Suppressor macrophage treated with lipopolysaccharide for 4 hours (primary cell): ENCODE measurements at regions not wholly inside any gene's neighbourhood (a gene's known extent, or its start where the extent isn't known, plus 50 kb on each side); places are given as distances from the start of the nearest gene placed in this dataset.

Source experiments
- DNase-seq: peaks from one replicate; pipeline ENCODE4 v3.0.0-alpha.2; 2020

DNA sequence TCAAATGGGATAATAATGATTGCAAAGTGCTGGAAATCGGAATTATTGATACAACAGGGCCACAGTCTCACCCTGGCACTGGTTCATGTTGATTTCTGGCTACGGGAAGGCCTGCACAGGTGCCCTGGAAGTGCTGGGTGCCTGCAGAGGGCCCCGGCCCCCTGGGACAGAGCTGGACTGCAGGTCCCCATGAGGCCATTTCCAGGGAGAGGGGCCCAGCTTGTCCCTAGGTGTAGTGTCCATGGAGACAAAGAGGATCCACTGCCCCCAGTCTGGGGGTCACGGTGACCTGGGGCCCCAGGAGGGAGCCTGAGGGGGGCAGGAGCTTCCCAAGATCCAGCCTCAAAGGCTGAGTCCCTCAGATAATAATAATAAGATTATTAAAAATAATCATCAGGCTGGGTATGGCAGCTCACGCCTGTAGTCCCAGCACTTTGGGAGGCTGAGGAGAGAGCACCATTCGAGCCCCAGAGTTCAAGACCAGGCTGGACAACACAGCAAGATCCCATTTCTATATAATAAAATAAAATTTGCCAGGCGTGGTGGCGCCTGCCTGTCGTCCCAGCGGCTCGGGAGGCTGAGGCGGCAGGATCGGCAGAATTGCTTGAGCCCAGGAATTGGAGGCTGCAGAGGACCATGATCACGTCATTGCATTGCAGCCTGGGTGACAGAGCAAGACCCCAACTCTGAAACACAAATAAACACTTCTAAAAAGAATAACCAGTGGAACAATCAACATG, 98.1 kb downstream of the MICALL2 start:
- DNase-seq: no peak

DNA sequence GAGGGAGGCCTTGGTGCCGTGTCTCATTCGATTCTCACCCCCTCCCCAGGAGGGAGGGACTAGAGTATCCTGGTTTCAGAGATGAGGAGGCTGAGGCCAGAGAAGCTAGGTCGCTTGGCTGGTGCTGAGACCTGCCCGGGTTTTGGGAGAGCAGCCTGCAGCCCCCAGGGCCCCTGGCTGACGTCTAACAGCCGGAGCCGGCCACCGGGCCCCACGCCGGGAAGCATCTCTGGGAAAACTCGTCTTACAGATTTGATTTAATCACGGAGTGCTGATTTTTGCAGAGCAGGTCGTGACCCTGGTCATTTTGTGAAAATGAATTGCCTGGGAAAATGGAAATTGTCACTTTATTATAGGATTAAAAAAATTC, 97.5 kb downstream of the MICALL2 start:
- no peak for DNase-seq

DNA sequence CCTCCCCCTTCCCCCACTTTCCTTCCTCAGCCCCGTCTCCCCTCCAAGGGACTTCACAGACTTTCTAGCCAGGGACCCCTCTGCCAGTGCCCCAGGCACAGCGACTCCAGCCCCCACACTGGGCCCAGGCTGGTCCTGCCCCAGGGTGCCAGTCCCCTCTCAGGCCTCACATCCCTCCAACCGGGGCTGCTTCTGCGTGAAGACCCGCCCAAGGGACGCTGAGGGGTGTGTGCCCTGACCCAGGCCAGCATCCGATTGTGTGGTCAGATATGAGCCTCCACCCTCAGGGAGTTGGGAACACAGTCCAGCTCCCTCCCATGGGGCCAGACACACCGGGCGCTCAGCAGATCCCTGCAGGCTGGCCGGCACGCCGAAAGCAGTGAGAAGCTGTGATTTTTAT, 97.0 kb downstream of the MICALL2 start:
- no peak for DNase-seq

GRCh38 chr7:1364068-1364905, 95.0 kb downstream of the MICALL2 start:
- no peak for DNase-seq

DNA sequence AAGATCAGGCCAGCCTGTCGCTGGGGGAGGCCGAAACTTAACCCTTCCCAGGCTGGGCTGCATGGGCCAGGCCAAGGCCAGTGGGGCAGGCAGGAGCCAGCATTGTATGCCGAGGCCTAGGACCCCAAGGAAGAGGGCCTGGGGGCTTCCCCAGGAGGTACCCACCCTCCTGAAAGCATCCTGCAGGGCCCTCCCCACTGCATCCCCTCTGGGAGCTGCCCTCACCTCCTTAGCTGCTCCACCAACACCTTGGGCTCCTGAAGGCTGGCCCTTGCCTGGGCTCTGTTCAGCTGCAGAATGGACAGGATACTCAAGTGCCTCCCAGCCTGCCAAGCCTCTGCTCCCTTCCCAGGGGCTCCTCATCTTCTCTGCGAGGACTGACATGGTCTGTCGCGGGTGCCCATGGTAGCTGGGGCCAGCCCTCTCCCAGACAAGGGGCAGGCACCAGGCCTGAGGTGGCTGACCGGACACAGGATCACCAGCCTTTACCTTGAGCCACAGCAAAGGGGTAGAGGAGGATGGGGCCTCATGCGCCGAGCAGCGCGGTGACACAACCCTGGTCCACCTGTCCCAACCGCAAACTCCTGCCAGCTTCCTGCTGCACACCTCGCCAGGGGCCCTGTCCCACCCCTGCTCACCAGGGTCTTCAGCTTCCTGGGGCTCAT, 94.2 kb downstream of the MICALL2 start:
- no peak for DNase-seq

GRCh38 chr7:1365846-1366245, 93.4 kb downstream of the MICALL2 start:
- no peak for DNase-seq

- no peak for DNase-seq
Observed at GRCh38 chr7:1366801-1367405, 92.4 kb downstream of the MICALL2 start.

- no peak for DNase-seq
Observed at GRCh38 chr7:1367501-1368183, 91.6 kb downstream of the MICALL2 start.

DNA sequence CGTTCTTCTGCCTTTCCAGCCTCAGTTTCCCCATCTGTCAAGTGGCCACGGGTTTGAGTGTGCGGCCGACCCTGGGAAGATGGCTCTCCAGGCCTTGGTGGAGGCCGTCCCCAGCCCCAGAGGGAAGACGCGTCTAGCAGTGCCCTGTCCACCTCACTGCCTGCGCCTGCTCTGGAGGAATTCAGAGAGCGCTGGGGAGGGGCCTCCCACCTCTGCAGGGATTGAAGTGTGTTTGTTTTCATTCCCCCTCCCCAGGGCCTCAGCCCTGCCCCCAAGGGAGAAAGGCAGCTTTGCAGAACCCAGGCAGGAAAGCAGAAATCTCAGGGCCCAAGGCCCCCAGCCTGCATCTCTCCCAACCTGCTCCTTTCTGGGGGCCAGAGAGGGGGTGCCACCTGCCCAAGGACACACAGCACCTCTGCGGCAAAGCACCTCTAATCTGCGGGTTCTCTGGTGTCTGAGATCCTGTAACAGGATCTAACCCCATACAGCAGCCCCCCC, 91.0 kb downstream of the MICALL2 start:
- no peak for DNase-seq

DNA sequence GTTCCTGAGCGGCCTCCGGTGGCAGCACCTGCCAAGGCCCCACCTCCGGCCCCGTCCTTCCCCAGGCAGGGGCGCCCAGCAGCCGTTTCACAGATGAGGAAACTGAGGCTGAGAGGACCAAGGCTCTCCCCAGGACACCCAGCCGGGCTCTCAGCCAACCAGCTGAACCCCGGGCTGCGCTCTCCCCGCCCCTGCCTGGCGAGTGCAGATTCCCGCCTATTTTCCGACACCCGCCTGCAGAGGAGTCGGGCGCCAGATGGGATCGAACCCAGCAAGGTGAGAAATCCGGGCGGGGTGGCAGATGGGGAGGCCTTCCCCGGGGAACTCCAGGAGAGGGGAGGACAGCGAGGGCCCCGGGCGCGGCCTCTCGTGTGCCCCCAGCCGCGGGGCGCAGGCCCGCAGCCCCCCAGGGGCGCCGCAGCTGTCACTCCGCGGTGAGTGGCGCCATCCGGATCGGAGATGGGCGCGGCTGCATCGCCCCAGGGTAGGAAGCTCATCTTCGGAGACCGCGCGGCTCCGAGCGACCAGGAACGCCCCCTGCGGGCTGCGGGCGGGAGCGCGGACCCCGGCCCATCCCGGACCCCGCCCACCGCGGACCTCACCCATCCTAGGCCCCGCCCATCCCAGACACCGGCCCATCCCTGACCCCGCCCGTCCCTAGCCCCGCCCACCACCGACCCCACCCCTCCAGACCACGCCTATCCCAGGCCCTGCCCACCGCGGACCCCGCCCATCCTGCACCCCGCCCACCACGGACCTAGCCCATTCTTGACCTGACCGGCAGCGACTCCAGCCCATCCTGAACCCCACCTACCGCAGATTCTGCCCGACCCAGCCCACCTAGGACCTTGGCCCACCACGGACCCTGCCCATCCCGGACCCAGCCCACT, 90.3 kb downstream of the MICALL2 start:
- DNase-seq: peak; percentile 3

DNA sequence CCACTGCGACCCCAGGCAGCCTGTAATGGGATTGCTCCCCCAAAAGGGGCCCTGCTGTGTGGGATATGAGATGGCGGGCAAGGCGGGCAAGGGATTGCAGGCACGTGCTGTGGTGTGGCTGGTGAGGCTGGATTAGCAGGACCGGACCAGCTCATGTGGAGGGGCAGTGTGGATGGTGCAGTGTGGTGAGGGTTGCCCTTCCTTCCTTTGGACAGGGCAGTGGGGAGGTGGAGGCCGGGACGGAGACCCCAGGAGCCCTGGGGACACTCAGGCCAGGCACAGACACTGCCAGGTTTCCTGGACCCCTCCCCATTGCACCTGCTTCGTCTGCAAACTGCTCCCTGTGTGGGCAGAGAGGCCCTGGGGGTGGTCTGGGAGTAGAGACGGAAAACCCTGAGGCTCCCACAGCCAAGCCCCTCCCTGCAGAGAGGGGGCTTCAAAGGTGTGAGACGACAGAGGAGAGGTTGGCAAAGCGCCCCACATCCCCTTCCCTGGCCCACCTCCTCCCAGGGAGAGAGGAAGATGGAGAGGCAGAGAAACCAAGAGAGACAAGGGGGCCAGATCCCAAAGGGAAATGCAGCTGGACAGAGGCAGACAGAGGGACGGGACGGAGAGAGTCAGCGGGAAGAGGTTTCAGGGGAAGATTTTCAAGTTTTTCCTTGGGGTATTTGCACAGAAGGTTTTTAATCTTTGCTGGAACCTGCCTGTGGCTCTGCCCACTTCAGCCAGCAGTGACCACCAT, 89.2 kb downstream of the MICALL2 start:
- DNase-seq: no peak

DNA sequence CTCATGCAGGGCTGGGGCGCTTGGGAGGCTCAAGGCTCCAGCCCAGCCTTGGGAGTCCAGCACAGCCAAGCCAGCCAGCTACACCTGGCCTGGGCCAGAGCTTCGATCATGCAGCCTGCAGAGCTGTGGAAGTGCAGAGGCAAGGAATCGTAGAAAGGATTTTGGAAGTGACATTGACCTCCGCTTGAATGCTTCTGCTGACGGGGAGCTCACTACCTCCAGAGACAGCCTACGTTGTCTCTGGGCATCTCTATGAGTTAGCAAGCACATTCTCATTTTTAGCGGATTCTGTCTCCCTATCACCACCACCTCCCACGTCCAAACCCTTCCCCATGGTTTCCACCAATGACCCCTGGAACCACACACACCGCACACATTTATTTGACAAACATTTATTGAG, 88.5 kb downstream of the MICALL2 start:
- DNase-seq: no peak

GRCh38 chr7:1372063-1372462, 87.2 kb downstream of the MICALL2 start:
- DNase-seq: no peak

- no peak for DNase-seq
Observed at GRCh38 chr7:1372671-1373379, 86.4 kb downstream of the MICALL2 start.

DNA sequence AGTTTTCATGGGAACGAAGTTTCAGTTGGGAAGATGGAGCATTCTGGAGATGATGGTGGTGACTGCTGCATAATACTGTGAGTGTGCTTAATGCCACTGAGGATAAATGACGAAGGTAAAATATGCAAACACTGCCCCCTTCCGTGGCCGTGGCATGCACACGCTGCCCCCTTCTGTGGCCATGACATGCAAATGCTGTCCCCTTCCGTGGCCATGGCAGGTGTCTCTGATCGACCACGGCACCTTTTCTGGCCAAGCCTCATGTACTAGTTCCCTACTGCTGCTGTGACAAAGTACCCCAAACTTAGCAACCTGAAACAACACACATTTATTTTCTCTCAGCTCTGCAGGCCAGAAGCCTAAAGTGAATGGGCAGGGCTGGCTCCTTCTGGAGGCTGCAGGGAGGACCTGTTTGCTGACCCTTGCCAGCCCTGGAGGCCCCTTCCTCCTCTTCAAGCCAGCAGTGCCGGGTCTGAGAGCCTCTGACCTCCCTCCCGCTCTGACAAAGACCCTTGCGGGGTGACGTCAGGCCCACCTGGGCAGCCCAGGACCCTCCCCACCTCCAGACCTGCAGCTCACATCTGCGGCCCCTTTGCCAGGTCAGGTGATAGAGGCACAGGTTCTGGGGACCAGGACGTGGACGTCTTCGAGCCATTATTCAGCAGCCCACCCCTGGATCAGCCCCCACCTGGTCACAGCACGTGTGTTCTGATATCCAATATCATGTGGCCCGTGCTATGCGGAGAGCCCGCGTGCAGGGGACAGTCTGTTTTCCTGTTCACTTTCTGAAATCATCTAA, 82.0 kb downstream of the MICALL2 start:
- no peak for DNase-seq

DNA sequence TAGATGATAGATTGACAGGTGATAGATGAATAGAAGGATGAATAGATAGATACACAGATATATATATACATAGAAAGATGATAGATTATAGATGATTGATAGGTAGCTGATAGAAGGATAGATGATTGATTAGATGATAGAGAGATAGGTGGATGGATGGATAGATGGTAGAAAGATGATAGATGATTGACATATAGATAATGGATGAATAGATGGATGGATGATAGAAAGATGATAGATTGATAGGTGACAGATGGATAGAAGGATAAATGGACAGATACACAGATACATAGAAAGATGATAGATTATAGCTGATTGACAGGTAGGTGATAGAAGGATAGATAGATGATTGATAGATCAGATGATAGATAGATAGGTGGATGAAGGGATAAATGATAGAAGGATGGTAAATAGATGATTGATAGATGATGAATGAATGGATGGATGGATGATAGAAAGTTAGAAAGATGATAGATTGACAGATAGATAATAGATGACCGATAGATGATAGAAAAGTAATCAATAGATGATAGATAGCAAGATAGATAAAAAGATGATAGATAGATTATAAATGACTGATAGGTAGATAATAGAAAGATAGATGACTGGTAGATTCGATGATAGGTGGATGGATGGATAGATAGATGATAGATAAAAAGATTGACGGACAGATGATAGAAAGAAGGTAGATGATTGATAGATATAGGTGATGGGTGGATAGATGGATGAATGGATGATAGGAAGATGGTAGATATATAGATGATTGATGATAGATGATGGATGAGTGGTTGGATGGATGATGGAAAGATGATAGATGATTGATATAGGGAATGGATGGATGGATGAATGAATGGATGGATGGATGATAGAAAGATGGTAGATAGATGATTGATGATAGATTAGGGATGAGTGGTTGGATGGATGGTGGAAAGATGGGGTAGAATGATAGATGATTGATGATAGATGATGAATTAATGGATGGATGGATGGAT, 80.4 kb downstream of the MICALL2 start:
- no peak for DNase-seq

GRCh38 chr7:1380231-1380815, 78.9 kb downstream of the MICALL2 start:
- no peak for DNase-seq
